ENCODE measurements at regions not wholly inside any gene's neighbourhood (a gene's known extent, or its start where the extent isn't known, plus 50 kb on each side); places are given as distances from the start of the nearest gene placed in this dataset.
"Not testable (repeated sequence)": the region's sequence is repeated elsewhere in the genome, so short reads cannot be mapped to it uniquely, and the experiment has no call there.

GRCh38 chr3:72047221-72047871, 262.4 kb upstream of the PROK2 start:
- H3K27ac ChIP-seq = no peak overlapping the region
- no peak for DNase-seq (ENCODE audit: low read depth, low spot score)

GRCh38 chr3:72044231-72044855, 259.4 kb upstream of the PROK2 start:
- no peak for DNase-seq (ENCODE audit: low read depth, low spot score)
- no peak overlapping the region for H3K27ac ChIP-seq

DNA sequence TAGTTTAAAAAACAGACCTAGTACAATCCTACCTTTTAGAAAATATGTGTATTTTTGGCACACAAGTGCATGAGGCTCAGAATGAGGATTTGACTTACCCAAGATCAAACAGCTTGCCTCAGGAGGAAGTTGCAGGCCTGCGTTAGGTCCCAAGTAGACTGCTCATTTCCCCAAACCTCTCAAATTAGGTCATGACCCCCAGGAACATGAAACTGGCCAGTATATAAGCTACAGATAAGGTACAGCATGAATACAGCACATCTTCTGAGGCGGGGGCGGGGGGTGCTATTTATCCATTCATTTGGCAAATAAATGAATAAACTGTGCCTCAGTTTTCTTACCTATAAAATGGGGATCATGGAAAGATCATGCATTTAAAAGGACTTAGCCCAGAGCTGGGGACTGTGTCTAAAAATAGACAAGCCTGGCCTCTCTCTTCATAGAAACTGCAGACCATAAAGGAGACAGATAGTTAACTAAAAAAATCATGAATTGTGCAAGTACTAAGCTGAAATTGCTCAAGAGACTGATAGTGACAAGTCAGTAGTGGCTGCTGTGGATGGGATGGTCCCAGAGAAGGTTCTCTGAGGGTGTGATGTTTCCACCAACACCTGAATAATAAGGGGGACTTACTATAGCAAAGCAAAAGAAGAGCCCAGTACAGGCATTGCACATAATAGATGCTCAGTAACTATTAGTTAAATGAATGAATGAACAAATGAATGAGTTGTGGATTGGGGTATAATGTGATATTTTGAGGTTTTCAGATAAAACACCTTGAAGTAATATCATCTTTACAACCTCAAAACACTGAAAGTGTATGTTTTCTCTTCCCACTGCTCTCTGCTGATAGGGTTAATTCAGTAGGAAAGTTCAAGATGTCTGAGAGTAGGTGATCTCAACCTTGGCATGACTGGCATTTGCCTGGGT, 258.5 kb upstream of the PROK2 start:
- DNase-seq (ENCODE audit: low read depth, low spot score) = no peak
- no peak overlapping the region for H3K27ac ChIP-seq

- no peak for DNase-seq (ENCODE audit: low read depth, low spot score)
- H3K27ac ChIP-seq = no peak overlapping the region
These were observed 257.7 kb upstream of the PROK2 start for GRCh38 chr3:72042397-72043203.

DNA sequence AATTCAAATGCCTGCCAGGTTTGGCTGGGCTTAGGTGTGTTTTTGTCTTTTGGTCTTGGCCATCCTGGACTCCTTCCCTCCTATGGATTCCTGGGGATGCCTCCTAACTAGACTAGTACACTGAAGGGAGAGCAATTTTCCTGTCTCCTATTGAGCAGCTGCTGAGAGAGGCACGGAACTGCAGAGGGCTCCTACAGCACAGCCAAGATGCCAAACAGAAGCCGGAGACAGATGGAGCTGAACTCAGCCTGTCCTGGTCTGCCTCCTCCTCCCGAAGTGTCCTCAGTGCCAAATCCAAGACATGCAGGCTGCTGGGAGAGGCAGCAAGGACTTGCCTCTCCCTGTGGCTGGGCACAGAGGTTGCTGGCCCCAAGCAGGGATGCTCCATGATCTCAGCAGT, 256.6 kb upstream of the PROK2 start:
- H3K27ac ChIP-seq = no peak overlapping the region
- no peak for DNase-seq (ENCODE audit: low read depth, low spot score)

DNA sequence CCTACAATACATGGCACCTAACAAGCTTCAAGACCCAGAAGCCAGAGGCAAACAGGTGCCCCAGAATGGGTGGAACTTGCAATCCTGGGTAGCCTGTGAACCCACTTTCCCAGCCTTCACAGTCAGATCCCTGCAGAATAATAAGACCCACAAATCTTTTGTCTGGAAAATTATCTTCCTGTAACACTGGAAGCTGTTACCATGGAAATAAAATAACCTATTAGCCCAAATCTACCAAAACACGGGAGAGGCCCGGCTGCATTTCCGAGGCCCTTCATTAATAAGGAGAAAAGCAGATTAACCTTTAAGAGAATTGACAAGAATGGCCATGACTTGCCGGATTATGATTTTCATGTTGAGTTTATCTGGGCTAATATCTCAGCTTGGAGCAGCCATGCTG, 256.1 kb upstream of the PROK2 start:
- no peak for DNase-seq (ENCODE audit: low read depth, low spot score)
- H3K27ac ChIP-seq = no peak overlapping the region

DNA sequence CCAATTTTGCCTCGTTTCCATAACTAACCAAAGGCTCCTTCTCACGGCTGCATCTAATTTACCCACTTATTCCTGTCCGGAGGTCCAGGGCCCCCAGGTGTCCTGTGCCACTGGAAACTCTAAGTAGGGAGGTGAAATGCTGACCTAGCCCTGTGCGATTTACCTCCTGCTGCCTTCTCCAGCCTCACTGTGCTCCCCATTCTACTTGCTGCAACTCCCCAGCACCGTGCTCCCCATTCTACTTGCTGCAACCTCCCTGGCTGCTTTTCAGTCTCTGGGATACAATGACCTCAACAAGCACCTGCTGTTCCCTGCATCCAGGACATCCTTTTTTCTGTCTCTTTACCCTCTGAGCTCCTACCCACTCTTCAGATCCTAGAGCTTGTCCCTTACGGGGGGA, 254.7 kb upstream of the PROK2 start:
- DNase-seq (ENCODE audit: low read depth, low spot score) = no peak

DNA sequence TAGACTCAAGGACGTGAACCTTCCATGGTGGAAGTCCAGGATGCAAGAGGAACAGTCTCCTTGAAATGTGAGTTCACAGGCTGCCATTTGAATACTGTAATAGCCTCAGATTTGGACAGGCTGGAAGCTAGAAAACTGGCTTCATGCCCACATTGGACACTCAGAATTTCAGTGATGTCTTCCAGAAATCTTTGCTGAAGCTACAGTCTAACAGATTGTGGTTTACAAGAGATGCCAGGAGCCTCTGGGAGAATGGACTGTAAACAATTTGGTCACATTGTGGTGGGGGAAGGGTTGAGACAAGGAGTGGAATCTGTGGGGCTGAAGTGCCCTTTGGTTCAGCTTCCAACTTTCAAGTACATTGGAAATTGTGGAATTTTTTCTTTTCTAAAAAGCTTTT, 252.0 kb upstream of the PROK2 start:
- no peak overlapping the region for H3K27ac ChIP-seq
- no peak for DNase-seq (ENCODE audit: low read depth, low spot score)

More for the DNA sequence above, 254.7 kb upstream of the PROK2 start:
- no peak overlapping the region for H3K27ac ChIP-seq

GRCh38 chr3:72035606-72036005, 250.7 kb upstream of the PROK2 start:
- no peak for DNase-seq (ENCODE audit: low read depth, low spot score)
- no peak overlapping the region for H3K27ac ChIP-seq

DNA sequence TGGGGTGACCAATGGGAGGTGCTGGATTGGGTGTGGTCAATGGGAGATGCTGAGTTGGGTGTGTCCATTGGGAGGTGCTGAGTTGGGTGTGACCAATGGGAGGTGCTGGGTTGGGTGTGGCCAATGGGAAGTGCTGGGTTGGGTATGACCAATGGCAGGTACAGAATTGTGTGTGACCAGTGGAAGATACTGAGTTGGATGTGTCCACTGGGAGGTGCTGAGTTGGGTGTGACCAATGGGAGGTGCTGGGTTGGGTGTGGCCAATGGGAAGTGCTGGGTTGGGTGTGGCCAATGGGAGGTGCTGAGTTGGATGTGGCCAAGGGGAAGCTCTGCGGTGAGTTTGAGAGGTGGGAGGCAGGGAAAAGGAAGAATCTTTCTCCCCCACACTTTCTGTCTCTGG, 250.0 kb upstream of the PROK2 start:
- no peak overlapping the region for H3K27ac ChIP-seq
- no peak for DNase-seq (ENCODE audit: low read depth, low spot score)

DNA sequence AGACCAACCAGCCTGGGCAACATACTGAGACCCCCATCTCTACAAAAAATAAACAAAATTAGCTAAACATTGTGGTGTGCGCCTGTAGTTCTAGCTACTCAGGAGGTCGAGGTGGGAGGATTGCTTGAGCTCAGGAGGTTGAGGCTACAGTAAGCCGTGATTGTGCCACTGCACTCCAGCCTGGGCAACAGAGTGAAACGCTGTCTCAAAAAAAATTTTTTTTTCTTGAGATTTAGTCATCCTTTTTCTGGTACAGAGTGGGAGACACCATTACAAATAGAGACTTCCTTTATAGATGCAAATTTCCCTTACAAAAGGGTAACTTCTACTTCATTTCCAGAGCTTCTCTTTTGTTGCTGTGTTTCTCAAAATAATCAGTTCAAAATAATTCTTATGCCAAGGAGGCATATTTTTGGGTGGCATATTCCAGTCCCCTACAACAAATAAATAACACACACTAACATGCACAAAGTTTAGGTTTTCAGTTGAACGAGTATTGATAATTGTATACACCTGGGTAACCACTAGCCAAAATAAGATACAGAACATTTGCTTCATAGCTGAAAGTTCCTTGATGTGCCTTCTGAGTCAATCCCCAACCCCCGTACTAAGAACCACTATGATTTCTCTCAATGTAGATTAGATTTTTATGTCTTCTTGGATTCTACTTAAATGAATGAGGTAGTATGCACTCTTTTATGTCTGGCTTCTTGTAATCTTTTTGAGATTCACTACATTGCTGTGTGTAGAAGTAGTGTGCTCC, 248.9 kb upstream of the PROK2 start:
- H3K27ac ChIP-seq = no peak overlapping the region
- no peak for DNase-seq (ENCODE audit: low read depth, low spot score)

DNA sequence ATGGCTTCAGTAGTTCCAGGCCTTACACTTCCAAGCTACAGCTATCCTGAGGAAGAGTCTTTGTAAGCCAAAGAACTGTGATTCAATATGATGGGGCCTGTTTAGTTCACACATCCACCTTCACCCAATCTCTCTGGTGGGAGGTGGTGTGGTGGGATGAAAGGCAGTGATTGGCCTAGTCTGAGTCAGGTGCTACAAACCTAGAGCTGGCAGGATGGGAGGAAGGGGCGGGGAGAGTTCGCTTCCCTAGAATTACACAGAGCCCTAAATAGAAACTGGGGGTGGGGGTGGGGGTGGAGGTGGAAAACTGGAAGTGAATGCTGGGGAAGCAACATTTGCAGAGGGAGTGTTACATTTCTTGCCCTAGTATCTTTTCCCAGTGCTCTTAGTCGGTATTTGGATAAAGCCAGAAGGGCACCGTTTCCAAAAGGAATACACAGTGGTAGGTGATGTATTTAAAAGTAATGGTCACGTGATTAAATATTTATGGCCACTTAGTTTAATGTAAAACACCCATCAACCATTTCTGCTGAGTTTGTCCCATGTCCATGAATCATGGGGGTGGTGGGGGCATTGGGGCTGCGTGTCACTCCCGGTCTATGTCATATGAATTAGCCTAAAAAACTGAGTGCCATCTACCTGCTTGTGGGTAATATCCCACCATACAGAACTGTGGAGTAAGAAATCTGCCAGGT, 247.6 kb upstream of the PROK2 start:
- DNase-seq (ENCODE audit: low read depth, low spot score) = no peak
- no peak overlapping the region for H3K27ac ChIP-seq

DNA sequence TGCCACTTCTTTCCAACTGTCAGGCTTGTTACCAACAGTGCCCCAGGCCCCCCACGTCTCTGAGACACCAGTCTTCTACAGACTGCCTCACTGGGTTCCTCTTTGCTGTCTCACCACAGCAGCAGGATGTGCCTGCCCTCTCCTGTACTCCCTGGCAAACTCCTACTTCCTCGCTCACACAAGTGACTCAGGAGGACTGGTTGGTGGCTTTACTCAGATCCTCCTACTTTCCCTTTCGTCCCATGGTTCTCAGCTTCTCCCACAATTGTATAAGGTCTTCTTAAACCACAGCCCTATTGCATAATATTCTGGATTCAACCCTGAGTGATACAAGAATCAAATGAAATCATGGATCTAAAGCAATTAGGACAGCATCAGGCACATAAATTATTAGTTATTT, 246.6 kb upstream of the PROK2 start:
- no peak overlapping the region for H3K27ac ChIP-seq
- peak; percentile 34 for DNase-seq (ENCODE audit: low read depth, low spot score)

DNA sequence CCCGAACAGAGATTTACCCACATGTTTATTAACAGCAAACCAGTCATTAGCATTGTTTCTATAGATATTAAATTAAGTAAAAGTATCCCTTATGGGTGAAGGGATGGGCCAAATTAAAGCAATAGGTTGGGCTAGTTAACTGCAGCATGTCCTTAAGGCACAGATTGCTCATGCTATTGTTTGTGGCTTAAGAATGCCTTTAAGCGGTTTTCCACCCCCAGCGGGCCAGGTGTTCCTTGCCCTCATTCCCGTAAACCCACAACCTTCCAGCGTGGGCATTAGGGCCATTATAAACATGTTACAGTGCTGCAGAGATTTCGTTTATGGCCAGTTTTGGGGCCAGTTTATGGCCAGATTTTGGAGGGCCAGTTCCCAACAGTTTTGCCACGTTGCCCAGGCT, 245.3 kb upstream of the PROK2 start:
- DNase-seq (ENCODE audit: low read depth, low spot score); H3K27ac ChIP-seq: not testable (repeated sequence)

DNA sequence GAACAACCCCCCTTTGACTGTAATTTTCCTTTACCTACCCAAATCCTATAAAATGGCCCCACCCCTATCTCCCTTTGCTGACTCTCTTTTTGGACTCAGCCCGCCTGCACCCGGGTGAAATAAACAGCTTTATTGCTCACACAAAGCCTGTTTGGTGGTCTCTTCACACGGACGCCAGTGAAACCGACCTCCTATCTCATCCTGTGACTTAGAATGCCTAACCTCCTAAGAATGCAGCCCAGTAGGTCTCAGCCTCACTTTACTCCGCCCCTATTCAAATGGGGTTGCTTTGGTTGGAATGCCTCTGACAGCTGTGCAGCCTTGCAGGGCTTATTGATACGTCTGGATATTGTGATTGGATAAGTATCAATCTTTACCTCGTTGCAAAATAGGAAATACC, 243.8 kb upstream of the PROK2 start:
- not testable (repeated sequence) for DNase-seq (ENCODE audit: low read depth, low spot score); H3K27ac ChIP-seq

GRCh38 chr3:72028307-72028706, 243.4 kb upstream of the PROK2 start:
- not testable (repeated sequence) for H3K27ac ChIP-seq; DNase-seq (ENCODE audit: low read depth, low spot score)

DNA sequence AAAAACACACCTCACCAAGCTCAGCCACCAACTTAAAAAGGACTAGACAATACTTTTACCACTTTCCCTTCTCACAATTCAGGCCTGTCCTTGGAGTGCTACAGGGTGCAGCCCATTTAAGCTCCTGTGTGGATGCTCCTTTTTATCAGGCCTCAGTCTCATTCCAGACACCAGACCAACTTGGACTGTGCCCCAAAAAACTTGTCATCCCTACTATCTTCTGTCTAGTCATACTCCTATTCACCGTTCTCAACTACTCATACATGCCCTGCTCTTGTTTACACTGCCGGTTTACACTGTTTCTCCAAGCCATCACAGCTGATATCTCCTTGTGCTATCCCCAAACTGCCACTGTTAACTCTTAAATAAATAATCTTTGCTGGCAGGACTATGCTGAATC, 242.8 kb upstream of the PROK2 start:
- not testable (repeated sequence) for DNase-seq (ENCODE audit: low read depth, low spot score); H3K27ac ChIP-seq

DNA sequence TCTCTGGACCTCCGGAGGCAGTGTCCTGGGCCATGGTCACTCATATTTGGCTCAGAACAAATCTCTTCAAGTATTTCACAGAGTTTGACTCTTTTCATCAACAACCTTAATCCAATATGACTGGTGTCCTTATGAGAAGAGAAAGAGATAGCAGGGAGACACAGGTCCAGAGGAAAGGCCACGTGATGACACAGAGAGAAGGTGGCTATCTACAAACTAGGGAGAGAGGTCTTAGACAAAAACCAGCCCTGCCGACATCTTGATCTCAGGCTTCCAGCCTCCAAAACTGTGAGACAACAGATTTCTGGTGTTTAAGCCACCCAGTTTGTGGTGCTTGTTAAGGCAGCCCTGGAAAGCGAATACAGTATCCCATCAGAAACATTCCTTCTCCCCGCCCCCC, 237.1 kb upstream of the PROK2 start:
- DNase-seq (ENCODE audit: low read depth, low spot score) = no peak
- H3K27ac ChIP-seq = no peak overlapping the region

- DNase-seq (ENCODE audit: low read depth, low spot score) = no peak
- H3K27ac ChIP-seq = no peak overlapping the region
These were observed 236.6 kb upstream of the PROK2 start for GRCh38 chr3:72021531-72021930.
